Duodenal mucosa (tissue), 2 donors: ENCODE measurements at regions not wholly inside any gene's neighbourhood (a gene's known extent, or its start where the extent isn't known, plus 50 kb on each side); places are given as distances from the start of the nearest gene placed in this dataset.
"Not testable (repeated sequence)": the region's sequence is repeated elsewhere in the genome, so short reads cannot be mapped to it uniquely, and the experiment has no call there.

ENCODE experiments used
- H3K27ac ChIP-seq: one replicate; pipeline ENCODE4 v1.7.0; 2013; ENCODE audit warnings: low read depth, low read length
- H3K27me3 ChIP-seq, 2 donors: one replicate each; pipeline ENCODE4 v1.7.0; 2013; ENCODE audit warnings: low read length in 2 of 2, control low read depth in 1 of 2; ENCODE audit not compliant: insufficient read depth in 2 of 2, control insufficient read depth in 1 of 2
- H3K36me3 ChIP-seq, 2 donors: one replicate each; pipeline ENCODE4 v1.7.0; 2013; ENCODE audit warnings: low read length in 2 of 2, control low read depth in 1 of 2; ENCODE audit not compliant: insufficient read depth in 2 of 2, control insufficient read depth in 1 of 2
- H3K4me1 ChIP-seq, 2 donors: one replicate each; pipeline ENCODE4 v1.7.0; 2013; ENCODE audit warnings: low read length in 2 of 2, control low read depth in 1 of 2; ENCODE audit not compliant: insufficient read depth in 2 of 2, control insufficient read depth in 1 of 2
- H3K4me3 ChIP-seq, 2 donors: one replicate each; pipeline ENCODE4 v1.7.0; 2013; ENCODE audit warnings: low read length in 2 of 2, low read depth in 1 of 2
- H3K9ac ChIP-seq, 2 donors: one replicate each; pipeline ENCODE4 v1.7.0; 2013; ENCODE audit warnings: low read length in 2 of 2, low read depth in 1 of 2
- H3K9me3 ChIP-seq, 2 donors: one replicate each; pipeline ENCODE4 v1.7.0; 2013; ENCODE audit warnings: low read length in 2 of 2, control low read depth in 1 of 2; ENCODE audit not compliant: control insufficient read depth in 1 of 2

- H3K27ac ChIP-seq: no peak overlapping the region
- H3K36me3 ChIP-seq: no peaks in the 10 kb centered on the region
- peaks cover 14% of the 10 kb centered on the region in 2 donors for H3K4me1 ChIP-seq
- no peak overlapping the region for H3K4me3 ChIP-seq
- no peaks in the 10 kb centered on the region for H3K9me3 ChIP-seq
- no peak overlapping the region for H3K9ac ChIP-seq
- peaks cover 0 to 5% of the 10 kb centered on the region in 2 donors for H3K27me3 ChIP-seq
Observed at GRCh38 chr2:106339609-106340008, 128.6 kb downstream of the RGPD3 start.

- Histone ChIP-seq H3K4me3 (no peak overlapping the region), H3K27ac (no peak overlapping the region), H3K36me3 (no peaks in the 10 kb centered on the region), H3K9me3 (no peaks in the 10 kb centered on the region), H3K9ac (no peak overlapping the region), H3K4me1 (peaks cover 18 to 19% of the 10 kb centered on the region in 2 donors), H3K27me3 (peaks cover 0 to 5% of the 10 kb centered on the region in 2 donors)
Observed at GRCh38 chr2:106339132-106339531, 129.1 kb downstream of the RGPD3 start.

- H3K9me3 ChIP-seq: no peaks in the 10 kb centered on the region
- no peak overlapping the region for H3K9ac ChIP-seq
- no peak overlapping the region for H3K27ac ChIP-seq
- peaks cover 18 to 20% of the 10 kb centered on the region in 2 donors for H3K4me1 ChIP-seq
- H3K36me3 ChIP-seq: no peaks in the 10 kb centered on the region
- no peak overlapping the region for H3K4me3 ChIP-seq
- H3K27me3 ChIP-seq: peaks cover 0 to 5% of the 10 kb centered on the region in 2 donors
Observed at GRCh38 chr2:106338043-106338442, 130.2 kb downstream of the RGPD3 start.

GRCh38 chr2:106336737-106337136 lies 131.5 kb downstream of the RGPD3 start:
- Histone ChIP-seq H3K27me3 (peaks cover 0 to 5% of the 10 kb centered on the region in 2 donors), H3K9ac (no peak overlapping the region), H3K4me1 (peaks cover 10 to 12% of the 10 kb centered on the region in 2 donors), H3K4me3 (no peak overlapping the region), H3K27ac (no peak overlapping the region), H3K9me3 (no peaks in the 10 kb centered on the region), H3K36me3 (no peaks in the 10 kb centered on the region)

GRCh38 chr2:106336108-106336507 lies 132.1 kb downstream of the RGPD3 start:
- Histone ChIP-seq H3K4me3 (no peak overlapping the region), H3K36me3 (no peaks in the 10 kb centered on the region), H3K9me3 (no peaks in the 10 kb centered on the region), H3K27me3 (peaks cover 0 to 5% of the 10 kb centered on the region in 2 donors), H3K9ac (no peak overlapping the region), H3K27ac (no peak overlapping the region), H3K4me1 (peaks cover 10 to 12% of the 10 kb centered on the region in 2 donors)

GRCh38 chr2:106334802-106335201 lies 133.4 kb downstream of the RGPD3 start:
- Histone ChIP-seq H3K27me3 (peaks cover 0 to 5% of the 10 kb centered on the region in 2 donors), H3K9ac (no peak overlapping the region), H3K4me3 (no peak overlapping the region), H3K36me3 (no peaks in the 10 kb centered on the region), H3K9me3 (no peaks in the 10 kb centered on the region), H3K27ac (no peak overlapping the region), H3K4me1 (peaks cover 10 to 12% of the 10 kb centered on the region in 2 donors)

- not testable (repeated sequence) for H3K27me3 ChIP-seq, H3K27ac ChIP-seq, H3K9ac ChIP-seq, H3K36me3 ChIP-seq, H3K9me3 ChIP-seq, H3K4me3 ChIP-seq
- H3K4me1 ChIP-seq: peaks cover 10 to 12% of the 10 kb centered on the region in 2 donors
Observed at GRCh38 chr2:106333253-106333873, 134.8 kb downstream of the RGPD3 start.

- no peak overlapping the region for H3K4me3 ChIP-seq
- H3K27ac ChIP-seq: no peak overlapping the region
- no peaks in the 10 kb centered on the region for H3K9me3 ChIP-seq
- no peaks in the 10 kb centered on the region for H3K27me3 ChIP-seq
- H3K36me3 ChIP-seq: no peaks in the 10 kb centered on the region
- H3K4me1 ChIP-seq: peaks cover 10 to 12% of the 10 kb centered on the region in 2 donors
- no peak overlapping the region for H3K9ac ChIP-seq
Observed at GRCh38 chr2:106332054-106332453, 136.2 kb downstream of the RGPD3 start.

- not testable (repeated sequence) for H3K9me3 ChIP-seq, H3K36me3 ChIP-seq, H3K27ac ChIP-seq, H3K27me3 ChIP-seq, H3K4me3 ChIP-seq, H3K9ac ChIP-seq
- H3K4me1 ChIP-seq: peaks cover 10 to 12% of the 10 kb centered on the region in 2 donors
Observed at GRCh38 chr2:106330384-106331261, 136.5 kb upstream of the UXS1 start.

- no peaks in the 10 kb centered on the region for H3K9me3 ChIP-seq
- no peaks in the 10 kb centered on the region for H3K36me3 ChIP-seq
- H3K4me3 ChIP-seq: no peak overlapping the region
- no peak overlapping the region for H3K27ac ChIP-seq
- H3K9ac ChIP-seq: no peak overlapping the region
- H3K4me1 ChIP-seq: no peaks in the 10 kb centered on the region
- no peaks in the 10 kb centered on the region for H3K27me3 ChIP-seq
Observed at GRCh38 chr2:106323337-106324013, 129.4 kb upstream of the UXS1 start.
